Embryonic facial prominence (tissue), 1 donor: ENCODE measurements at regions not wholly inside any gene's neighbourhood (a gene's known extent, or its start where the extent isn't known, plus 50 kb on each side); places are given as distances from the start of the nearest gene placed in this dataset.
"Not testable (repeated sequence)": the region's sequence is repeated elsewhere in the genome, so short reads cannot be mapped to it uniquely, and the experiment has no call there.

ENCODE experiments used
- DNase-seq: peaks from one replicate; pipeline ENCODE4 v3.0.0-alpha.2; 2016; ENCODE audit errors: extremely low spot score

DNA sequence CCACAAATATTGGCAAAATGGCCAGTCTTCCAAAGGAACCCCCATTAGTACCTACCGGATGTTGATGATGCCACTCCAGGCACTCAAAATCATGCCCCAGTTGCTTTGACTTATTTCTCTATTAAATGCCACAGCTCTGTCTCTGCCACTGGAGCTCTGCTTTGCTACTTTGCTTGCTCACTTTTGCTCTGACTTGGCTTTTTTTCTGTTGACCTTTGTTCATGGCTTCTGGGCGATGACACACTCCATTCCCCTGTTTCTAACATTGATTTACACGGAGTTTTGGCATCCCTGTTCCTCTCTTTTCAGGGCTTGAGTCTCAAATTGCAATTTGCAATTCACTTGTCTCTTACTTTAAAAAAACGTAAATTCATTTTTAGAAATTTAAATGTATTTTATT is 217.1 kb upstream of the SPRY2 start:
- DNase-seq = no peak

- no peak for DNase-seq
Observed at GRCh38 chr13:80555796-80556678, 215.1 kb upstream of the SPRY2 start.

DNA sequence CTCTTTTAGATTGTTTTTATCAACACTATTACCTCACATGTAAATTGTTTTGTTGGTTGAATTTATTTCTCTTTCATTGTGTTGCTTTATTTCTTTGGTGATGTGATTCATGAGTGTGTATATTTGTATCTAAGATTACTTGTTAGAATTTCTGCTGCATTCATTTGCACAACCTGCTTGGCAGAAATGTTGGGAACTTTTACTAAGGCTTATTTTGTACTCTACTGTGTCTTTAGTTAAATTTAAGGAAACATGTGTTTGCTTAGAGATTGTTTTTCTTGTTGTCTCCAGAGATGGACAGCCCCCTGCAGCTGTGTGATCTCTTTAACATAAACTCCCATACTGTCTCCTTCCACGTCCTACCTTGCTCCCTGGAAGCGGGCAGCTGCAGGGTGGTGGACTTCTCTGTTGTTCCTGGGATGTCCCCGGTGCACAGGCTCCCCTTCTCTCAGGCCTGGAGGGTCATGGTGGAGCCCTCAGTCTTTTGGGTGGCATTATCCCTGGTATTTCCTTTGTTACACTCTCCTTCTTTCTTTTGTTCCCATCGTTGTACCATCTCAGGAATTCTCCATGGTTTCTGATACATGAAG is 212.0 kb upstream of the SPRY2 start:
- no peak for DNase-seq

DNA sequence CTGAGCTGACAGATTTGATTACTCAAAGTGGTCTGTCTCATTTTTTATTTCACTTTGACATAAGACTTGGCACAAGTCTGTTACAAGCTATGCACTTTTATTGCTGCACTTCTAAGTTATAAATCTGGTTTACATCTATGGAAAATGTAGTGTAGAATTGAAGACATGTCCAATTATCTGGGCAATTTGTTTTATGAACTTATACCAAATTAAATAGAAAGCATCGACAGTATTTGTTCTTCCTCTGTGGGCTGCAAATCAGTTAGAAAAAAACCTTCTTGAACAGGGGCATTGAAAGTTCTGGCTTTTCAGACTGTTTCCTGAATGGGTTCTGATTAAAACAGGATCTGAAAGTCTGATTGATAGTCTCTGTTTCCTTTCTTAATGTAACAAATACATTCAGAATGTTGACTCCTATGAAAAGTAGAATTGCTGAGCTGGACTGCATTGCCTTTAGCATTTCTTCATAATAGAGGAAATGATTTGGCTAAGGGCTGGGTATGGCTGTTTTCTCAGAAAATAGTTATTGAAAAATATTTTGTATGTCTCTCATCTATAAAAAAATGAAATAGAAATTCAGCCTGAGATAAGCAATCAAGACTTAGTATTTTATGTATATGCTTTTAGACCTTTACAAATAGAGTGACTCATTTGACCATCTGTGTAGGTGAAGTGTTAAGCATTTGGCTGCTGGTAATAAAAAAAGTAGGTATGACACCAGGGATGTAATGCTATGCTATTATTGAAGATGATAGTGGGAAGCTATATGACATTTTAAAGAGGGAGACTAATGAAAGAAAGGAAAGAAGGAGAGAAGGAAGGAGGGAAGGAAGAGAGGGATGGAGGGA is 210.9 kb upstream of the SPRY2 start:
- DNase-seq = no peak

DNA sequence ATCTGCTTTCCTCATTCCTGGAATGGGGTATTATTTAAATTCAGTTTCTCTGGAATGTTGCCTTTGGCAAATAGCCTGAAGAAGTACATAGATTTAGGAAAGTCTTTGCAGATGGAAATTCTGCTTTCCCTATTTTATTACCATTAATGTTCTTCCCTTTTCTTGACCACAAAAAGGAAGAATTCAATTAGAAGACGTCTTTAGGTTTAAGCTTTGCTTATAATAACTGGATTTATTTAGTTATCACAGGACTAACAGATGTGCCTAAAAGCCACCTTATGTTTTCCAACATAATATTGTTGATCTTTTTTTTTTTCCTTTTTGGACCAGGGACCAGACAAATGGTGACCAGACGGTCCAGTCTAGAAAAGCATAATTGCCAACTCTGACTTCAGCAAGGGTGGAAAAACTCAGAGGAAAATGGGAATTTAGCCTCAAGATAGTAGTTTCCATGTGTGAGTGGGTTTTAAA is 210.1 kb upstream of the SPRY2 start:
- peak; percentile 52 for DNase-seq

DNA sequence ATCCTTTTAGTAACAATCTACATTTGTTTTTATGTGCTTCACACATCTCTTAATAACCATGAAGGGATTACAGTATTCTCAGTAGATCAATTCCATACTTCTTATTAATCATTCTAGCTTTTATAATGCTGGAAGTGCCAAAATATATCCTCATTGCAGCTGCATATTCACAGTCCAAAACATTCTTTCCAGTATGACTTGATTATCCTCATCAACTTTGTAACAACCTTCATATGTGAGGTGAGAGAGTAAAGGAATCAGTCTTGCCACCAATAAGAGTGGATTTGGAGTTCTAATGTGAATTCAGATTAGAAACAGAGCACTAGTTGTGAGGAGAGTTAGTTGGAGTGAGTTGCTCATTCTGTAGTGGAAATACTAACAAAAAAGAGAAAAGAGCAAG is 208.0 kb upstream of the SPRY2 start:
- DNase-seq = no peak

DNA sequence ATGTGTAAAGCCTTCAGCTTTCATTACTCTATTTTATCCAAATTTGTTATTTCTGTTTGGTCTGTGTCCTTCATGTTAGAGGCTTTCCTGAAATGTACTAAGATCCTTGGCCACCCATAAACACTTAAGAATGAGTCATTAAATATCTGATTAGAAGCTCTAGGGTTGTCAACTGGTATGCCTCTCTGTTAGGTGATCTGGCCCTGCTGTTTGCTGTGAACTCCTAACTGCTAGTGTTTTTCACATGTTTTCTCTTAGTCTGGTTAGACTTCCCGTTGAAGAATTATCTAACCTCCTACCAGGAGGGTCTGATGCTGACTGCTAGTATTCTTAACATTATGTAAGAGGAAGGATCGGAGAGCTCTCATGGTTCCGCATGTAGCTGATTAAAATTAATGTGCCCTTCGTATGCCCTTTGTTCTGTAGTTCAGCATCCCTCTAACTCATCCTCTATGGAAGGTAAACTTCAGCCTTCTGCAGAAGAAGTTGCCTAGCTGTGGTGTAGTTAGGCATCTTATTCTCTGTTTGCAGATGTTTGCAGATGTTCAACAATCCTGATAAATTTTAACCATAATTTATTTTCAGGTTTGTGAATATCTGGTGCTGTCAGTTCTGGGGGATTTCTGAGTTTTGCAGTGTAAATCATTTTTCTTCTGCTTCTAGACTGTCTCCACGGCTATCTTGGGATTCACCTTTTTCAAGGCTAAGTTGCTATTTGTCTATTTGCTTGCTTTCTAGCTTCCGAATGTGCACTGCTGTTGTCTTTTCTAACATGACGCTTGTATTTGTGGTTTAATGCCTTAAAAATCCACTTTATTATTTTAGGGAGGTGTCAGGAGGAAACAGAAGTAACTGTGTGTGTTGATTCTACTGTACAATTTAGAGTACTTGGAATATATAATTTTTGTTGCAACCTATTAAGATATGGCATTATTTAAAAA is 207.2 kb upstream of the SPRY2 start:
- no peak for DNase-seq

DNA sequence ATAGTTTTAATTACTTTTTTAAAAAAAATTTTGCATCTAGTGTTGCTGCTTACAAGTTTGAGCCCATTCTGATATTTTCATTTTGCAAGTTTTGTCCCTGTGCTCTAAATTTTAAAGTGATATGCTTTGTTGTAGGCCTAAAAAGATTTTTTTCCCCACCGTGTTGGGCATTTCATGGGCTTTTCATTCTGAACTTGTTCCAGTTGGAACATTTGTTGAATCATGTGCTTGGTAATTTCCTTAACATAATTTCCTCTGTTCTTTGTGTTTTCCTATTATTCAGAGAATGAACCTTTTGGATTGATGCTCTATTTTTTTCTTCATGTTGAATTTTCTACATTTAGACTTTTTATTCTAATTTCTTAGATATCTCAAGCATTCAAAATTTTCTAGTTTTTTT is 206.4 kb upstream of the SPRY2 start:
- DNase-seq = no peak

DNA sequence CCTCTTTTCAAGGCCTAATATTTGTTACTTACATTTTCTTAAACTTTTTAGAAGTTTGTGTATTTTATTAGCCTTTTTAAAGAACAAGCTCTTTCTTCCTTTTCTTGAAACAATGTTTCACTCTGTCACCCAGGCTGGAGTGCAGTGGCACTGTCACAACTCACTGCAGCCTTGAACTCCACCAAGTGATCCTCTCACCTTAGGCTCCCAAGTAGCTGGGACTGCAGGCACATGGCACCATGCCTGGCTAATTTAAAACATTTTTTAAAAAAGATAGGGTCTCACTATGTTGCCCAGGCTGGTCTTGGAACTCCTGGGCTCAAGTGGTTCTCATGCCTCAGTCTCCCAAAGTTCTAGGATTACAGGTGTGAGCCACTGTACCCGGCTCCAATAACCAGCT is 192.2 kb upstream of the SPRY2 start:
- DNase-seq = no peak

GRCh38 chr13:80530902-80531301 is 190.0 kb upstream of the SPRY2 start:
- no peak for DNase-seq

DNA sequence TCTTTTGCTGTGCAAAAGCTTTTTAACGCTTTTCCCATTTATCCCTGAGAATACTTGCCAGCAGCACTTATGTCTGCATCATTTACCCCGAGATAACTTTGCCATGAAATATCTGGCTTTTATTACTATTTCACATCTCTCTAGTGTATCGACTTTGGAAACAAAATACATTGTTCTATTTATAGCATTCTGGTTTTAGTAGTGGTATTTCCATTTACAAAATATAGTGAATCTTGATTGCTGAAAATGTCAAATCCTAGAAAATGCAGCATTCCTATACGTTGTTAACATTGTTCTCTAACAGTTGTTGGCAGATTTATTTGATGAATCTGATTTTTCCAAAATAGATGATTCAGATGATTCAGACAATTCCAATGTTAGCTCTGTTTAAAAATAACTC is 189.3 kb upstream of the SPRY2 start:
- DNase-seq = no peak

DNA sequence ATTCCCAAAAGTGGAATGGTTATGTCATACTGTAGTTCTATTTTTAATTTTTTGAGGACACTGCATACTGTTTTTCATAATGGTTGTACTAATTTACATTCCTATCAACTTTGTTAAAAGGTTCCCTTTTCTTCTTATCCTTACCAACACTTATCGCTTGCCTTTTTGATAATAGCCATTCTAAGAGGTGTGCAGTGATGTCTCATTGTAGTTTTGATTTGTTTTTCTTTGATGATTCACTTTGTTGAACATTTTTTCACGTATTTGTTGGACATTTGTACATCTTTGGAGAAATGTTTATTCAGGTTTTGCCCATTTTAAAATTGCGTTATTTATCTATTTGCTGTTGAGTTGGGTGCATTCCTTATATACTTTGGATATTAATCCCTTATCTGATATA is 188.8 kb upstream of the SPRY2 start:
- no peak for DNase-seq

- DNase-seq = no peak
Observed at GRCh38 chr13:80528733-80529132, 187.8 kb upstream of the SPRY2 start.

DNA sequence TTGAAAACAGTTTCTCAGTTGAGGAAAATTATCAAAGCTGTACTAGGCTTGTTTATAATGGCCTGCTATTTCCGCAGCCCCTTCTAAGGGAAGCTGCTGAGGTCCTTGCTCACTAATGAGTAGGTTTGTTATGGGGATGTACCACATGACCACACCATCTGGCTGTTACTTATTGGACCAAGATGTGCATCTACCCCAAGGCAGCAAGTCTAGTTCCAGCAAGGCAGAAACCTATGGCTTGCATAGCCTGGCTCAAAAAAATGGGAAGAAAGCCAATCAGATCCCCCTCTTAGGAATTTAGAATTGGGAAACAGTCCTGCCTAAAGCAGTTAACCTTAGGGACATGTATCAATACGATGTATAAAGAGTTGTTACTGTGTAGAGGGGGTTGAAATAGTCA is 186.5 kb upstream of the SPRY2 start:
- DNase-seq = no peak

- no peak for DNase-seq
Observed at GRCh38 chr13:80524447-80525215, 183.7 kb upstream of the SPRY2 start.

DNA sequence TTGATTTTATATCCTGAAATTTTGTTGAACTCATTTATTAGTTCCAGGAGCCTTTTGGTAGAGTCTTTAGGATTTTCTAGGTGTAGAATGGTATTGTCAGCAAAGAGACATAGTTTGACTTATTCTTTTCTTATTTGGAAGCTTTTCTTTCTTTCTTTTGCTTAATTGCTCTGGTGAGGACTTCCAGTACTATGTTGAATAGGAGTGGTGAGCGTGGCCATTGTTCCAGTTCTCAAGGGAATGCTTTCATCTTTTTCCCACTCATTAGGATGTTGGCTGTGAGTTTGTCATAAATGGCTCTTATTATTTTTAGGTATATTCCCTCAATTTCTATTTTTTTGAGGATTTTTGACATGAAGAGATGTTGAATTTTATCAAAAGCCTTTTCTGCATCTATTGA is 182.2 kb upstream of the SPRY2 start:
- DNase-seq = no peak

- not testable (repeated sequence) for DNase-seq
Observed at GRCh38 chr13:80522463-80522862, 181.5 kb upstream of the SPRY2 start.

DNA sequence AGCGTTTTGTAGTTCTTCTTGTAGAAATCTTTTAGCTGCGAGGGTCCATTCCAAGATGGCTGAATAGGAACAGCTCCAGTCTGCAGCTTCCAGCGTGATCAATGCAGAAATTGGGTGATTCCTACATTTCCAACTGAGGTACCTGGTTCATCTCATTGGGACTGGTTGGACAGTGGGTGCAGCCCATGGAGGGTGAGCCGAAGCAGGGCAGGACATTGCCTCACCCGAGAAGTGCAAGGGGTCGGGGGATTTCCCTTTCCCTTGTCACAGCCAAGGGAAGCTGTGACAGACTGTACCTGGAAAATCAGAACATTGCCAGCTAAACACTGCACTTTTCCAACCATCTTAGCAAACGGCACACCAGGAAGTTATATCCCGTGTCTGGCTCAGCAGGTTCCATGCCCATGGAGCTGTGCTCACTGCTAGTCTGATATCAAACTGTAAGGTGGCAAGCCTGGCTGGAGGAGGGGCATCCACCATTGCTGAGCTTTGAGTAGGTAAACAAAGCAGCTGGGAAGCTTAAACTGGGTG is 176.0 kb upstream of the SPRY2 start:
- DNase-seq = no peak

DNA sequence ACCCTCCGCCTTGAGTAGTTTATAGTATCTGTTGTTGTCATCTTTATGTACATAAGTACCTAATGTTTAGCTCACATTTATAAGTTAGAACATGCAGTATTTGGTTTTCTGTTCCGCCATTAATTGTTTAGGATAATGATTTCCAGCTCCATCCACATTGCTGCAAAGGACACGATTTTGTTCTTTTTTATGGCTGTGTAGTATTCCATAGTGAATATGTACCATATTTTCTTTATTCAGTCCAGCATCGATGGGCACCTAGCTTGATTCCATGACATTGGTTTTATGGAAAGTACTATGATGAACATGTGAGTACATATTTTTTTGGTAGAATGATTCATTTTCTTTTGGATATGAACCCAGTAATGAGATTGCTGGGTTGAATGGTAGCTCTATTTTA is 174.4 kb upstream of the SPRY2 start:
- no peak for DNase-seq

DNA sequence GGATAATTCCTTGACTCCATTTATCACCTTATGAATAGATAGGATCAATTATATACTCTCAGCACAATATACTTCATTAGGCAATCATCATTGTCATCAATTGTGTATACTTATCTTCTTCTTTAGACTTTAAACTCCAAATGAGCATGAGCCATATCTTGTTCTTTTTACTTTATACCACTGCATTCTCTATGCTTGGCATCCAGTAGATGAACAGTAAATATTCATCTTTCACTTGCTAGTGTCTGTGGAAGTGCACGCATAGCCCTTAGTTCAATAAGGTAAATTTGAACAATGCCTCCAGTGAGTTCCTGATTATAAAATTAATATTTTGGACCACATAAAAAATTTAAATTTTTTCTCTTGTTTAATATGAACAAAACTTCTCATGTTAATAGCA is 172.3 kb upstream of the SPRY2 start:
- DNase-seq = no peak
